HepG2 (cell line): ENCODE measurements at regions not wholly inside any gene's neighbourhood (a gene's known extent, or its start where the extent isn't known, plus 50 kb on each side); places are given as distances from the start of the nearest gene placed in this dataset.

Experiments
- ATAC-seq: fragments of 200-7000 bp; cut with Tn5 transposase; 3 replicates; pipeline ENCODE4 v1.9.1; 2020; ENCODE audit warnings: mild to moderate bottlenecking, moderate library complexity
- BruUV-seq: library from RNA; stranded (reverse); fragments of 400-500 nt; replicated peaks from 2 replicates; lab custom pipeline; 2021; lab: Mats Ljungman, UMichigan
- CTCF ChIA-PET: fragments of 300-600 bp; formaldehyde crosslinking; extraction: SDS; loops from one replicate; lab custom pipeline; 2021; ENCODE audit warnings: low total read pairs, inconsistent platforms, low intra/inter-chr PET ratio; lab: Yijun Ruan, JAX
- POLR2A ChIA-PET: fragments of 350-600 bp; sonication (Branson Sonifier 250); formaldehyde crosslinking; loops from one replicate; lab custom pipeline; 2020; ENCODE audit warnings: antibody characterized with exemption, inconsistent platforms; lab: Yijun Ruan, JAX
- DNase-seq: peaks from one replicate; pipeline ENCODE4 v3.0.0-alpha.2; 2015; ENCODE audit warnings: low spot score
- FAIRE-seq: peaks from 3 replicates; lab custom pipeline; 2011; peaks lifted over from hg19 to GRCh38; lab: Jason Lieb, UNC
- H2AFZ ChIP-seq: one replicate; pipeline ENCODE4 v1.6.1; 2011; ENCODE audit warnings: low read length, inconsistent platforms
- H3K27ac ChIP-seq: fragments of 300-600 bp; 3 replicates; pipeline ENCODE4 v1.8.0; 2011; ENCODE audit warnings: mixed run types, mild to moderate bottlenecking, mixed read lengths, low read length, inconsistent platforms; ENCODE audit not compliant: insufficient read depth; ENCODE audit errors: extremely low read length
- H3K27me3 ChIP-seq, 2 experiments: fragments of 200-600 bp in 1 of 2; 2 replicates in 1 of 2; 3 replicates in 1 of 2; pipeline versions ENCODE4 v1.6.0 to v1.8.0; 2011; ENCODE audit warnings: low read length in 2 of 2, mild to moderate bottlenecking in 2 of 2, moderate library complexity in 2 of 2, inconsistent platforms in 1 of 2; ENCODE audit not compliant: insufficient read depth in 2 of 2, control insufficient read depth in 1 of 2
- H3K36me3 ChIP-seq, 2 experiments: fragments of 200-600 bp in 1 of 2; replicated peaks in 1 of 2; 2 replicates in 1 of 2; 3 replicates in 1 of 2; pipeline versions ENCODE4 v1.5.1 to v1.8.0; 2011; ENCODE audit warnings: low read length in 2 of 2, inconsistent platforms in 1 of 2; ENCODE audit not compliant: insufficient read depth in 2 of 2, control insufficient read depth in 1 of 2
- H3K4me1 ChIP-seq: 2 replicates; pipeline ENCODE4 v1.5.1; 2012; ENCODE audit warnings: low read length, inconsistent platforms; ENCODE audit not compliant: insufficient read depth
- H3K4me2 ChIP-seq: 2 replicates; pipeline ENCODE4 v1.6.0; 2011; ENCODE audit warnings: low read depth, low read length, inconsistent platforms
- H3K4me3 ChIP-seq, 3 experiments: fragments of 200-600 bp in 1 of 3; sonication (generic), shearing (Covaris generic) in 1 of 3; replicated peaks in 1 of 3; 2 replicates each; pipeline ENCODE4 v1.5.1; 2011 to 2016; ENCODE audit warnings: low read length in 3 of 3, inconsistent platforms in 2 of 3, low read depth in 2 of 3, mild to moderate bottlenecking in 2 of 3, control low read depth in 1 of 3, mixed read lengths in 1 of 3; ENCODE audit not compliant: insufficient read depth in 1 of 3
- H3K79me2 ChIP-seq: one replicate; pipeline ENCODE4 v1.6.1; 2011; ENCODE audit warnings: low read length, inconsistent platforms; ENCODE audit not compliant: insufficient read depth
- H3K9ac ChIP-seq: 2 replicates; pipeline ENCODE4 v1.6.0; 2011; ENCODE audit warnings: mild to moderate bottlenecking, low read depth, low read length, inconsistent platforms; ENCODE audit not compliant: insufficient read depth
- H3K9me3 ChIP-seq: 2 replicates; pipeline ENCODE4 v1.5.1; 2012; ENCODE audit warnings: mild to moderate bottlenecking, low read length
- H4K20me1 ChIP-seq: 2 replicates; pipeline ENCODE4 v1.6.0; 2011; ENCODE audit warnings: inconsistent platforms, mild to moderate bottlenecking, low read length, moderate library complexity; ENCODE audit not compliant: insufficient read depth
- CREB1 ChIP-seq, 2 experiments: fragments of 450-650 bp in 1 of 2; IDR thresholded peaks; 2 replicates each; pipeline ENCODE4 v1.6.1; 2016 to 2017; ENCODE audit warnings: control low read depth in 1 of 2, mild to moderate bottlenecking in 1 of 2, missing compliant biosample characterization in 1 of 2, missing genetic modification characterization in 1 of 2
- E2F2 ChIP-seq: sonication (generic); formaldehyde crosslinking; IDR thresholded peaks from 2 replicates; pipeline ENCODE4 v1.4.0; 2020; ENCODE audit warnings: missing genetic modification reagents, borderline replicate concordance
- GPBP1L1 ChIP-seq: sonication (generic); formaldehyde crosslinking; IDR thresholded peaks from 2 replicates; pipeline ENCODE4 v1.5.0; 2020; ENCODE audit warnings: mild to moderate bottlenecking, missing genetic modification reagents
- MIXL1 ChIP-seq: IDR thresholded peaks from 2 replicates; pipeline ENCODE4 v1.6.1; 2016
- PCBP1 ChIP-seq: fragments of 200-400 bp; formaldehyde crosslinking; IDR thresholded peaks from 2 replicates; pipeline ENCODE4 v1.6.1; 2017; ENCODE audit warnings: mild to moderate bottlenecking, low read depth, low read length, borderline replicate concordance
- PRMT3 ChIP-seq: sonication (generic); formaldehyde crosslinking; IDR thresholded peaks from 2 replicates; pipeline ENCODE4 v1.8.1; 2022; ENCODE audit warnings: low read depth, mild to moderate bottlenecking, moderate library complexity, missing genetic modification reagents, borderline replicate concordance
- RNF2 ChIP-seq: fragments of 450-650 bp; conservative IDR thresholded peaks from 2 replicates; pipeline ENCODE4 v1.6.1; 2016; ENCODE audit warnings: low read depth
- RXRB ChIP-seq: IDR thresholded peaks from 2 replicates; pipeline ENCODE4 v1.6.1; 2016; ENCODE audit warnings: borderline replicate concordance, missing genetic modification reagents, missing compliant biosample characterization
- SP4 ChIP-seq: sonication (generic); formaldehyde crosslinking; IDR thresholded peaks from 2 replicates; pipeline ENCODE4 v1.8.1; 2023; ENCODE audit warnings: mild to moderate bottlenecking, missing genetic modification reagents
- SRF ChIP-seq: IDR thresholded peaks from 2 replicates; pipeline ENCODE4 v1.6.1; 2011; ENCODE audit warnings: mild to moderate bottlenecking, low read depth, low read length, moderate library complexity
- TFDP2 ChIP-seq: sonication (generic); formaldehyde crosslinking; IDR thresholded peaks from 2 replicates; pipeline ENCODE4 v1.4.0; 2020; ENCODE audit warnings: missing genetic modification reagents
- ZNF383 ChIP-seq: sonication (generic); formaldehyde crosslinking; IDR thresholded peaks from 2 replicates; pipeline ENCODE4 v1.4.0; 2020; ENCODE audit warnings: missing genetic modification reagents, mild to moderate bottlenecking, borderline replicate concordance
- ZNF503 ChIP-seq: sonication (generic); formaldehyde crosslinking; IDR thresholded peaks from 2 replicates; pipeline ENCODE4 v1.4.0; 2020; ENCODE audit warnings: missing genetic modification reagents
- ZNF550 ChIP-seq: sonication (generic); formaldehyde crosslinking; IDR thresholded peaks from 2 replicates; pipeline ENCODE4 v1.4.0; 2020; ENCODE audit warnings: mild to moderate bottlenecking, missing genetic modification reagents, borderline replicate concordance
- ZNF777 ChIP-seq: sonication (generic); formaldehyde crosslinking; IDR thresholded peaks from 2 replicates; pipeline ENCODE4 v1.4.0; 2020; ENCODE audit warnings: missing genetic modification reagents
- WGBS: methylation state at CpG from one replicate; pipeline ENCODE4 v1.1.6; 2017; ENCODE audit warnings: low lambda C conversion rate; 5-methylcytosine and 5-hydroxymethylcytosine counted together
- in situ Hi-C: cut with HindIII; loops from 2 replicates; pipeline ENCODE4 v1.10.0; 2017; ENCODE audit warnings: low pct_unique_long_range_greater_than_20kb; ENCODE audit not compliant: extremely low pct_ligation_motif_present
- intact Hi-C: fragments of 100-400 bp; cut with micrococcal nuclease; formaldehyde crosslinking; loops from one replicate; pipeline ENCODE4 v1.10.0; 2022; ENCODE audit not compliant: unreplicated experiment

- no peak for TF ChIP-seq TFDP2 (CRISPR knock-in tag)
- no peak for TF ChIP-seq SP4 (CRISPR knock-in tag)
- TF ChIP-seq ZNF503 = no peak
- TF ChIP-seq GPBP1L1 (CRISPR knock-in tag) = no peak
- no peak for TF ChIP-seq MIXL1 (CRISPR knock-in tag)
Observed at GRCh38 chrX:149199734-149200133, 305.4 kb downstream of the IDS start (continued).

- 2% methylated on average over 6 of the region's 11 CpGs for WGBS
- no peaks in the 10 kb centered on the region for H3K27me3 ChIP-seq
- no peak for DNase-seq
- no peak for FAIRE-seq
- H3K4me2 ChIP-seq = no peak overlapping the region
- intact Hi-C loops = no loop called here
- no peak overlapping the region for H3K4me3 ChIP-seq
- H2AFZ ChIP-seq = no peak overlapping the region
- no peaks in the 10 kb centered on the region for H4K20me1 ChIP-seq
- BruUV-seq = no TSS peak
- no peaks in the 10 kb centered on the region; the same call in 1 of the 2 replicates for H3K9me3 ChIP-seq
- no peak overlapping the region for H3K27ac ChIP-seq
- no peaks in the 10 kb centered on the region for H3K4me1 ChIP-seq
- TF ChIP-seq SRF (no peak), PCBP1 (no peak), ZNF383 (CRISPR knock-in tag) (no peak), RXRB (no peak), E2F2 (CRISPR knock-in tag) (no peak), CREB1 (IDR thresholded peaks at IDR 0.05) (no peak), CREB1 (CRISPR knock-in tag; IDR thresholded peaks at IDR 0.05) (no peak), ZNF550 (CRISPR knock-in tag) (no peak), RNF2 (no peak), PRMT3 (CRISPR knock-in tag) (no peak), ZNF777 (CRISPR knock-in tag) (no peak)
- TF ChIP-seq, all 625 proteins: peak for 0
- no peak overlapping the region for H3K9ac ChIP-seq
- ATAC-seq = no peak
- H3K79me2 ChIP-seq = no peaks in the 10 kb centered on the region
- ChIA-PET CTCF (no interaction called here), POLR2A (no interaction called here)
- in situ Hi-C loops = no loop called here
- H3K36me3 ChIP-seq = no peaks in the 10 kb centered on the region
Observed at GRCh38 chrX:149198980-149199732, 305.9 kb downstream of the IDS start.
